Nephron (organoid): ENCODE measurements at regions not wholly inside any gene's neighbourhood (a gene's known extent, or its start where the extent isn't known, plus 50 kb on each side); places are given as distances from the start of the nearest gene placed in this dataset.

Experiments
- H3K27ac Mint-ChIP-seq, 3 experiments: 2 replicates each; pipeline ENCODE4 v1.8.0; 2020; ENCODE audit warnings: mixed read lengths in 3 of 3, mild to moderate bottlenecking in 2 of 3, moderate library complexity in 1 of 3
- H3K27me3 Mint-ChIP-seq: 2 replicates; pipeline ENCODE4 v1.8.0; 2021; ENCODE audit warnings: low read depth, mild to moderate bottlenecking, moderate library complexity, mixed read lengths
- H3K36me3 Mint-ChIP-seq: 2 replicates; pipeline ENCODE4 v1.8.0; 2020; ENCODE audit warnings: low read depth, mixed read lengths
- H3K4me1 Mint-ChIP-seq: 2 replicates; pipeline ENCODE4 v1.8.0; 2020; ENCODE audit warnings: mixed read lengths
- H3K4me3 Mint-ChIP-seq, 3 experiments: 2 replicates each; pipeline ENCODE4 v1.8.0; 2020; ENCODE audit warnings: mild to moderate bottlenecking in 3 of 3, mixed read lengths in 3 of 3, moderate library complexity in 2 of 3
- H3K9me3 Mint-ChIP-seq: 2 replicates; pipeline ENCODE4 v1.8.0; 2020; ENCODE audit warnings: mixed read lengths
- TF ChIP-seq, protein P1 (sequence below), 3 experiments: fragments of 200-600 bp; sonication (generic); IDR thresholded peaks; one replicate each; pipeline ENCODE4 v1.5.0; 2021; ENCODE audit warnings: antibody characterized with exemption in 3 of 3; ENCODE audit not compliant: unreplicated experiment in 3 of 3

DNA sequence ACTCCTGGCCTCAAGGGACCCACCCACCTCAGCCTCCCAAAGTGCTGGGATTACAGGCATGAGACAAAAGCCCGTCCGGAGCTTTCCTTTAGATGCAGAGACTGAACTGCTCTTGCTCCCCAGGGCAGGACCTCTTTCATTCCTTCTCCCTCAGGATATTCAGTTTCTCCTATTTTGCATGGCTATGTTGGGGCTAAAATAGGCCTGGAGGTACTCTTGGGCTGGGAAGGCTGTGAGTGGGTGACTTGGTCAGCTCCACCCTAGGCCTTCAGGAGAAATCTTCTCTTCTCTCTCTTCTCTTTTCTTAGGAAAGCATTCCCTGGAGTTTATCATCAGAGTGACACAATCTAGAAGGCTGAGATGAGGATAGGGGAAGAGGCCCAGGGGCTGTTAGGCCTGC is 126.4 kb downstream of the LRRC70 start:
- Mint-ChIP-seq H3K27ac (no peak overlapping the region), H3K4me1 (no peaks in the 10 kb centered on the region), H3K36me3 (no peaks in the 10 kb centered on the region), H3K9me3 (peaks cover 10% of the 10 kb centered on the region), H3K4me3 (no peak overlapping the region), H3K27me3 (peaks cover 5% of the 10 kb centered on the region)
- TF ChIP-seq, protein P1, sequence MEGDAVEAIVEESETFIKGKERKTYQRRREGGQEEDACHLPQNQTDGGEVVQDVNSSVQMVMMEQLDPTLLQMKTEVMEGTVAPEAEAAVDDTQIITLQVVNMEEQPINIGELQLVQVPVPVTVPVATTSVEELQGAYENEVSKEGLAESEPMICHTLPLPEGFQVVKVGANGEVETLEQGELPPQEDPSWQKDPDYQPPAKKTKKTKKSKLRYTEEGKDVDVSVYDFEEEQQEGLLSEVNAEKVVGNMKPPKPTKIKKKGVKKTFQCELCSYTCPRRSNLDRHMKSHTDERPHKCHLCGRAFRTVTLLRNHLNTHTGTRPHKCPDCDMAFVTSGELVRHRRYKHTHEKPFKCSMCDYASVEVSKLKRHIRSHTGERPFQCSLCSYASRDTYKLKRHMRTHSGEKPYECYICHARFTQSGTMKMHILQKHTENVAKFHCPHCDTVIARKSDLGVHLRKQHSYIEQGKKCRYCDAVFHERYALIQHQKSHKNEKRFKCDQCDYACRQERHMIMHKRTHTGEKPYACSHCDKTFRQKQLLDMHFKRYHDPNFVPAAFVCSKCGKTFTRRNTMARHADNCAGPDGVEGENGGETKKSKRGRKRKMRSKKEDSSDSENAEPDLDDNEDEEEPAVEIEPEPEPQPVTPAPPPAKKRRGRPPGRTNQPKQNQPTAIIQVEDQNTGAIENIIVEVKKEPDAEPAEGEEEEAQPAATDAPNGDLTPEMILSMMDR (IDR thresholded peaks at IDR 0.05; ENCODE audit: unreplicated experiment in 3 of 3) = no peak

DNA sequence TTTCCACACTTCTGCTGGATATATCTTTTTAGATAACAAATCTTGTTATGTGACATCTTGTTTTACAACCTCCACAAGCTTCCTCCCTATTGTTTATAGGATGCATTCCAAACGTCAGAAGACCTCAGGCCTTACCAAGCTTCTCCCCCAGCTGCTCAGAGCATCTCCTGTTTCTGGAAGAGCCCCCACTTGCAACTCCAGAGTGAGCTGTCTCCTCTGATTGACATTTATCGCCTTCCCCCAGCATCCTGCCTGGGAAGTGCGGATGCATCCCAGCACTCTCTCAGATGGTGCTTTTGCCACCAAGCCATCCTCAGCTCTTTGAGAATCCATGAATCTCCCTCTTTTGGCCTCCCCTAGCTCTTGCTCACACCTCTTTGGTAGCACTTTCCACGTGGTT is 123.5 kb downstream of the LRRC70 start:
- Mint-ChIP-seq H3K36me3 (no peaks in the 10 kb centered on the region), H3K27me3 (peaks cover 5% of the 10 kb centered on the region), H3K9me3 (peaks cover 10% of the 10 kb centered on the region), H3K4me1 (no peaks in the 10 kb centered on the region), H3K27ac (no peak overlapping the region), H3K4me3 (no peak overlapping the region)
- TF ChIP-seq, protein P1 (IDR thresholded peaks at IDR 0.05; ENCODE audit: unreplicated experiment in 3 of 3) = no peak

DNA sequence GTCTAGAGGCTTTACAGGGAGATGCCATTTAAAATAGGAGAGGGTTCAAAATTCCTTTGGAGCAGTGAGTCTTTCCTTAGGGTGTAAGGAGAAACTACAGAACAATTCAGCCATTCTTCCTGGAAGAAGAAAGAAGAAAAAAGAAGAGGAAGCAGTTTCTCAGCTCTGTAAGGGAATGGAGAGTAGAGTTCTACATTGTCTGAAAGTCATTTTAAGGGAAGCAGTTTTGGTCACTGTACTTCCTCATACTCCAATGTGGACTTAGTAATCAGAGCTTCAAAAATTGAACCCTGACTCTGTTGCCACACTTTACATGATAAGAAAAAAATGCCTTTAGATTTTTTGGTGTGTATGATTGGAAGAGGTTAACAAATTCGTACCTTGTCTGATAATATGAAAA is 122.4 kb downstream of the LRRC70 start:
- Mint-ChIP-seq H3K4me3 (no peak overlapping the region), H3K9me3 (peaks cover 7% of the 10 kb centered on the region), H3K27ac (no peak overlapping the region), H3K27me3 (peaks cover 5% of the 10 kb centered on the region), H3K4me1 (no peaks in the 10 kb centered on the region), H3K36me3 (no peaks in the 10 kb centered on the region)
- TF ChIP-seq, protein P1 (IDR thresholded peaks at IDR 0.05; ENCODE audit: unreplicated experiment in 3 of 3) = no peak

DNA sequence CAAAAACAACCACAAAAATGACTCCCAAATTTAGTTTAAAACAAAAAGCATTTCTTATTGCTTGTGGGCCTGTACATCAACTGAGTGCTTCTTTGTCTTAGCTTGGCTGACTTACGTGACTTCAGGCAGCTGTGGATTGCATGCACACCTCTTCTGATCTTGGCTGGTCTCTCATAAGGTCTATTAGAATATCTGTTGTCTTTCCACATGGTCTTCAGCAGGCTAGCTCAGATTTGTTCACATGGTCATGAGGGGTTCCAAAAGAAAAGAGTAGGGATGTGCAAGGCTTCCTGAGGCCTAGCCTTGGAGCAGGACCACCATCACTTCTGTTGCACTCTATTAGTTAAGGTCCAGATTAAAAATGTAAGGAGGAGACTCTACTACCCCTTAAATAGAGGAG is 120.1 kb downstream of the LRRC70 start:
- H3K4me3 Mint-ChIP-seq = no peak overlapping the region
- TF ChIP-seq, protein P1 (IDR thresholded peaks at IDR 0.05; ENCODE audit: unreplicated experiment in 3 of 3) = no peak
- H3K27ac Mint-ChIP-seq = no peak overlapping the region
- peaks cover 5% of the 10 kb centered on the region for H3K27me3 Mint-ChIP-seq
- no peaks in the 10 kb centered on the region for H3K4me1 Mint-ChIP-seq
- no peaks in the 10 kb centered on the region for H3K36me3 Mint-ChIP-seq
- H3K9me3 Mint-ChIP-seq = peaks cover 7% of the 10 kb centered on the region

DNA sequence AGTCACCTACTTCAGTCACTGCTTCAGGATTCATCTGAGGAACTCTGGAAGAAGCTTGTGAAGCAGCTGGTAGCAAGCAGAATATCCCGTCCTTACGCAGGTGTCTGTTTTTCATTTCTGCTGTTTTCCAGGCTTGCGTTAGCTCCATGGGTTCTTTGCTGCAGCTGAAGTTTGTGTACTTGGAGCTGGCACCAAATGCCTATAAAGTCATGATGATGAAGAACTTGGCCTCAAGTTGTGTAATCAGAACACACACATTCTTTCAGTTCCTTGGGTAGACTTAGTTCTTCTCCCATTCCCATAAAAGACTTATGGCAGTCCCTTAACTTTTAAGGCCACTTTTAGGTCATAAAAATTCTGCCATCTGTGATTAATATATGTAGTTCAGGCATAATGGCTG is 116.7 kb downstream of the LRRC70 start:
- Mint-ChIP-seq H3K9me3 (peaks cover 7% of the 10 kb centered on the region), H3K36me3 (no peaks in the 10 kb centered on the region), H3K4me3 (no peak overlapping the region), H3K27me3 (no peaks in the 10 kb centered on the region), H3K4me1 (no peaks in the 10 kb centered on the region), H3K27ac (no peak overlapping the region)
- TF ChIP-seq, protein P1 (IDR thresholded peaks at IDR 0.05; ENCODE audit: unreplicated experiment in 3 of 3) = no peak

DNA sequence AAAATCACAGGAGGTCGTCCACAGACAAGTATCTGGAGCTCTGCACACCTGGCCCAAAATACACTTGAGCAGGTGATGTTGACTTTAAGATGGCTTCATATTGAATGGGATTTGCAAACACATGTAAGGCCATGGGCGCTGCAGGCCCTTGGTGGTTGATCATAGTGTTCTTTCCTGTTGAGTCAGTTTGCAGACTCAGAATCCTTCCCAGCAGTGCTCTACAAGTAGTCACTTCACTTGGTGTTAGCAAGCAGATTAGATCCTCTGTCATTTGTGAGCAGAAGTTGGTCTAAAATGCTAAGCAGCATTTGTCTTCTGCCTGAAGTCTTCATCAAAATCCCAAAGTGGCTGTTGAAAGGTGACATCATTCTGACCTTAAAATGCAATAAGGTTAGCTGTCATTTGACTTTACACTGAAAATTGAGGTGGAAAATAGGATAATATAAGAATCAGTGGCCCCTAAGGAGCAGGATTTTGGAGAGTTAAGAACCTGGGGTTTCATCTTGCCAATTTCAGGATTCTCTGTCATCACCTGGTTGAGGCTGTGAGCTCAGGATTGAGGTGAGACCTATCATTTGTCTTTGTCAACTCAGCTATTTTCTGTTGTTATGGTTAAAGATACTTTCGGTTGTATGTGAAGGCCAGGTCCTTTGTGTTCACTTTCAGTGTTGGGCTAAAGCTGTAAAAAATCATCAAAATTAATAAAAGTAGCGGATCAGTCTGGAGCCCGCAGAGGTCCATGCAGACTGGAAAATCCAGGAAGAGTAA is 114.5 kb downstream of the LRRC70 start:
- Mint-ChIP-seq H3K4me3 (no peak overlapping the region), H3K4me1 (no peaks in the 10 kb centered on the region), H3K9me3 (peaks cover 2% of the 10 kb centered on the region), H3K27me3 (no peaks in the 10 kb centered on the region), H3K27ac (no peak overlapping the region), H3K36me3 (no peaks in the 10 kb centered on the region)
- TF ChIP-seq, protein P1 (IDR thresholded peaks at IDR 0.05; ENCODE audit: unreplicated experiment in 3 of 3) = no peak
